Keratinocyte (primary cell): ENCODE measurements at regions not wholly inside any gene's neighbourhood (a gene's known extent, or its start where the extent isn't known, plus 50 kb on each side); places are given as distances from the start of the nearest gene placed in this dataset.
"Not testable (repeated sequence)": the region's sequence is repeated elsewhere in the genome, so short reads cannot be mapped to it uniquely, and the experiment has no call there.

Source experiments
- EZH2 ChIP-seq: IDR thresholded peaks from one replicate; pipeline ENCODE4 v1.6.1; 2012; ENCODE audit warnings: inconsistent platforms, mild to moderate bottlenecking, low read length, moderate library complexity
- TF ChIP-seq, protein P1 (sequence below), 3 experiments: IDR thresholded peaks in 1 of 3; conservative IDR thresholded peaks in 1 of 3; optimal IDR thresholded peaks in 1 of 3; 2 replicates in 2 of 3; 3 replicates in 1 of 3; pipeline versions ENCODE3 to v1.5.1; 2011; ENCODE audit warnings: low read length in 3 of 3, mild to moderate bottlenecking in 3 of 3, moderate library complexity in 2 of 3, control low read depth in 1 of 3, inconsistent platforms in 1 of 3; ENCODE audit not compliant: insufficient read depth in 2 of 3; ENCODE audit errors: extremely low read depth in 1 of 3

DNA sequence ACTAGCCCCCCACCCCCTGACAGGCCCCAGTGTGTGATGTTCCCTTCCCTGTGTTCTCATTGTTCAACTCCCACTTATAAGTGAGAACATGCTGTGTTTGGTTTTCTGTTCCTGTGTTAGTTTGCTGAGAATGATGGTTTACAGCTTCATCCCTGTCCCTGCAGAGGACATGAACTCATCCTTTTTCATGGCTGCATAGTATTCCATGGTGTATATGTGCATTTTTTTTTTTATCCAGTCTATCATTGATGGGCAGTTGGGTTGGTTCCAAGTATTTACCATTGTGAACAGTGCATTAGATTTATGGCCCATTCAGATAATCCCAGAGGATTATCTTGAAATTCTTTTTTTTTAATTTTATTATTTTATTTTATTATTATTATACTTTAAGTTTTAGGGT, 872.5 kb upstream of the ARRDC3 start:
- TF ChIP-seq, protein P1, sequence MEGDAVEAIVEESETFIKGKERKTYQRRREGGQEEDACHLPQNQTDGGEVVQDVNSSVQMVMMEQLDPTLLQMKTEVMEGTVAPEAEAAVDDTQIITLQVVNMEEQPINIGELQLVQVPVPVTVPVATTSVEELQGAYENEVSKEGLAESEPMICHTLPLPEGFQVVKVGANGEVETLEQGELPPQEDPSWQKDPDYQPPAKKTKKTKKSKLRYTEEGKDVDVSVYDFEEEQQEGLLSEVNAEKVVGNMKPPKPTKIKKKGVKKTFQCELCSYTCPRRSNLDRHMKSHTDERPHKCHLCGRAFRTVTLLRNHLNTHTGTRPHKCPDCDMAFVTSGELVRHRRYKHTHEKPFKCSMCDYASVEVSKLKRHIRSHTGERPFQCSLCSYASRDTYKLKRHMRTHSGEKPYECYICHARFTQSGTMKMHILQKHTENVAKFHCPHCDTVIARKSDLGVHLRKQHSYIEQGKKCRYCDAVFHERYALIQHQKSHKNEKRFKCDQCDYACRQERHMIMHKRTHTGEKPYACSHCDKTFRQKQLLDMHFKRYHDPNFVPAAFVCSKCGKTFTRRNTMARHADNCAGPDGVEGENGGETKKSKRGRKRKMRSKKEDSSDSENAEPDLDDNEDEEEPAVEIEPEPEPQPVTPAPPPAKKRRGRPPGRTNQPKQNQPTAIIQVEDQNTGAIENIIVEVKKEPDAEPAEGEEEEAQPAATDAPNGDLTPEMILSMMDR (optimal IDR thresholded peaks at IDR 0.05 in 1 of 3, IDR thresholded peaks at IDR 0.05 in 1 of 3, conservative IDR thresholded peaks at IDR 0.05 in 1 of 3; ENCODE audit: extremely low read depth in 1 of 3, insufficient read depth in 2 of 3, low read length in 3 of 3), result not testable (repeated sequence)
- not testable (repeated sequence) for TF ChIP-seq EZH2
